ENCODE measurements at regions not wholly inside any gene's neighbourhood (a gene's known extent, or its start where the extent isn't known, plus 50 kb on each side); places are given as distances from the start of the nearest gene placed in this dataset.

- no peak for TF ChIP-seq EZH2 (IDR thresholded peaks at IDR 0.05; ENCODE audit: low read length, unreplicated experiment)
- no peak for TF ChIP-seq CTCF (conservative IDR thresholded peaks at IDR 0.05; ENCODE audit: low read depth, low read length)
Measured at GRCh38 chr2:75278821-75279379, 79.6 kb upstream of the TACR1 start.
